HG02885 (cell line): ENCODE measurements at regions not wholly inside any gene's neighbourhood (a gene's known extent, or its start where the extent isn't known, plus 50 kb on each side); places are given as distances from the start of the nearest gene placed in this dataset.

Source experiments
- ATAC-seq: cut with Tn5 transposase; IDR thresholded peaks from one replicate; pipeline ENCODE4 v1.9.1; 2021; ENCODE audit warnings: mild to moderate bottlenecking; ENCODE audit not compliant: unreplicated experiment, poor library complexity

DNA sequence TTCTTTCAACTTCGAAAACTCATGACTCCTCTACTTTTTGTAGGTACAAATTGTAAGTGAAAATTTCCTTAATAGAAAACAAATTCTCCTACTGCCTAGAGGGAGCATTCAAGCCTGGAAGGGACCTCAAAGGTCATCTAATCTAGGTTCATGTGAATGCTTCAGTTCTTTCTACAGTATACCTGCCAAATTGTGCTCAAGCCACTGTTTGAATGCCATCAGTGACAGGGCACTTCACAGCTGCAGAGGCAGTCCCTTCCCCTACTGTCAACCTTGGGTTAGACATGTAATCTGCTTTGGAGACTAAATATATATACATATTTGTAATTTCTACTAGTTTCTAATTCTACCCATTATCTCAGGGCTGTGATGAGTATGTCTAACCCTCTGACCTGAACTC is 681.3 kb upstream of the CDH2 start:
- no peak for ATAC-seq

DNA sequence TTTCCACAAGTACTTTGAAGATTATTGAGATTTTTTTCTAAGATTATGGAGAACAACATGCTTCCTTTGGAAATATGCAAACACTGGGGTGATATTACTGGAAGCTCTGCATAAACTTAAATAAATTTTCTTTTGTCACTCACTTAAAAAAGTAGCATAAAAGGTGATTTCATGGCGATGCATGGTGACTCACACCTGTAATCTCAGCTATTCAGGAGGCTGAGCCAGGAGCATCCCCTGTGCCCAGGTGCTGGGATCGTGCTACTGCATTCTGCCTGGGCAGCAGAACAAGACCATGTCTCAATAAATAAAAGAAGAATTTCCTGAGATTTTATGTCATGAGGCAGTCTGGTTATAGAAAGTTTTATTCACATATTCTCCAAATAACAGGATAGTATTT is 679.1 kb upstream of the CDH2 start:
- no peak for ATAC-seq

DNA sequence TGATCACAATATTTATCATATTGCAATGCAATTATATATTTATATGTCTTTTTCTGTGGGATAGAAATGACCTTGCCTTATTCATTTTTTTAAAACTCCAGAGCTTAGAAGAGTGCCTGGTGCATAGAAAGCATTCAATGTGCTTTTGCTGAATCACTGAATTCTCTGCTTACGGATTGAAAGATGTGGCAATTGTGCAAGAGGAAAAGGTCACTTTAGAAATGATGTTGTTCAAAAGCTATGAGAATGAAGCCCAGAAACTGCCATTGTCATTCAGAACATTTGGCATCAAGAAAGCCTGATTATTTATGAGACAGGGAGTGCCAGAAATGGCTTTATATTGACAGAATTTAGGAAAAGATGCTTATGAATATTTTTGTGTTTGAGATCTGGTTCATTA is 678.6 kb upstream of the CDH2 start:
- ATAC-seq = no peak

DNA sequence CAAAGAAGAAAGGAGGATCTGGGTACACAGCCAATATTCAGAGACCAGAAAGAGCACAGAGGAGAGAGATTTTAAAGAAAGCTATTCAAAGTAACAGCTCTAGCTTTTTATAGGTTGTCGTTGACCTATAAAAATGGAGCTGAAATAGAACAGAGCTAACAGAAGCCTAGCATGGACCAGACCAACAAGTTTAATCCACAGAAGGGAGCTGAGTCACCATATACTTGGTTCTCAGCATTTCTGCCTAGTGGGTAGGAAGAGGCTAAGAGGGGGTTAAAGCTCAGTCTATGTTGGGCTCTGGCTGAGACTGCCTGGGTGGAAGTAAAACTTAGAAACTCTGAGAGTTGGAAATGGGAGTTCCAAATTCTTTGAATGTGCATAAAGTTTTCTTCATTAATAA is 678.0 kb upstream of the CDH2 start:
- no peak for ATAC-seq

GRCh38 chr18:28846958-28847357 is 670.0 kb upstream of the CDH2 start:
- ATAC-seq = no peak

DNA sequence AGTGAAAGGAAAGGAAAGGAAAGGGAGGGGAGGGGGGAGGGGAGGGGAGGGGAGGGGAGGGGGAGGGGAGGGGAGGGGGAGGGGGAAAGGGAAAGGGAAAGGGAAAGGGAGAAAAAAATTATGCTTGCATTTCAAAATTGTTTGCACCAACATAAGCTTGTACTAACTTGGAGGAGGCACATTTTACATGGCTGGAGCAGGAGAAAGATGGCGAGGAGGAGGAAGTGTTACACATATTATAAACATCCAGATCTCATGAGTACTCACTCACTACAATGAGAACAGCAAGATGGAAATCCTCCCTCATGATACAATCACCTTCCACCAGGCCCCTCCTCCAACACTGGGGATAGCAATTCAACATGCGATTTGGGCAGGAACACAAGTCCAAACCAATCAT is 660.2 kb upstream of the CDH2 start:
- ATAC-seq = no peak

- ATAC-seq = no peak
These were observed 658.0 kb upstream of the CDH2 start for GRCh38 chr18:28834889-28835288.

GRCh38 chr18:28831908-28832307 is 655.0 kb upstream of the CDH2 start:
- no peak for ATAC-seq

- no peak for ATAC-seq
These were observed 654.5 kb upstream of the CDH2 start for GRCh38 chr18:28831476-28831875.

- ATAC-seq = no peak
These were observed 649.2 kb upstream of the CDH2 start for GRCh38 chr18:28826107-28826506.

GRCh38 chr18:28824183-28824574 is 647.2 kb upstream of the CDH2 start:
- ATAC-seq = no peak

DNA sequence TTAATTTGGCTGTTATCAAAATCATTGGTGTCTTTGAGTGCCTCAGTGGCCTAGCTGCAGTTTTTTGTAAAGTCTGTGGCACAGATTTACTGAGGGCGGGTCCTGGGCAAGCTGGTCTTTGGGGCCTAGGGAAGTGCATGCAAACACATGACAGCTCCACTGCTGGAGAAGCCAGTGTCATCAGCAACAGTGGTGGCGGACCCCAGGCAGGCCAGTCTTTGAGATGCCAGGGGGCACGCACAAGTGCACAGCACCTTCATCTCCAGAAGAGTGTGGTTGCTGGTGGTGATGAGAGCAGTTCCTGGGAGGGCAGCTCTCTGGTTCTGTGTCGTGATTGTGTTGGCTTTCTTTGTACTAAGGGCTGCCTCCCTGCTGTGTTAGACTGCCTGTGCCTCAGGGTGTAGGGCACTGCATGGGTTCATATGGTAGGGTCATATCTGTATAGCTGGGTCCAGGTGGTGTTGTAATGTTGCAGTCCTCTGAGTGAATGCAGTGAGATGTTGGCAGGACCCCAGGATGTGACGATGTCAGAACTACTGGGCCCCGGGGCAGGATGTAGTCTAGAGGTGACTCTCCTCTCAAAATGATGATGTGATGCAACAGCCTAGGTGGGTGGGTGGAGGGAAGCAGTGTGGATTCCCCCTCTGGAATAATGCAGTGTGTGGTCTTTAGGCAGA is 646.7 kb upstream of the CDH2 start:
- ATAC-seq = no peak

- no peak for ATAC-seq
These were observed 643.4 kb upstream of the CDH2 start for GRCh38 chr18:28820353-28820752.

GRCh38 chr18:28816155-28816554 is 639.2 kb upstream of the CDH2 start:
- no peak for ATAC-seq

- ATAC-seq = no peak
These were observed 637.4 kb upstream of the CDH2 start for GRCh38 chr18:28814365-28814764.

- ATAC-seq = no peak
These were observed 631.4 kb upstream of the CDH2 start for GRCh38 chr18:28808373-28808772.

- no peak for ATAC-seq
These were observed 628.6 kb upstream of the CDH2 start for GRCh38 chr18:28805491-28805890.

DNA sequence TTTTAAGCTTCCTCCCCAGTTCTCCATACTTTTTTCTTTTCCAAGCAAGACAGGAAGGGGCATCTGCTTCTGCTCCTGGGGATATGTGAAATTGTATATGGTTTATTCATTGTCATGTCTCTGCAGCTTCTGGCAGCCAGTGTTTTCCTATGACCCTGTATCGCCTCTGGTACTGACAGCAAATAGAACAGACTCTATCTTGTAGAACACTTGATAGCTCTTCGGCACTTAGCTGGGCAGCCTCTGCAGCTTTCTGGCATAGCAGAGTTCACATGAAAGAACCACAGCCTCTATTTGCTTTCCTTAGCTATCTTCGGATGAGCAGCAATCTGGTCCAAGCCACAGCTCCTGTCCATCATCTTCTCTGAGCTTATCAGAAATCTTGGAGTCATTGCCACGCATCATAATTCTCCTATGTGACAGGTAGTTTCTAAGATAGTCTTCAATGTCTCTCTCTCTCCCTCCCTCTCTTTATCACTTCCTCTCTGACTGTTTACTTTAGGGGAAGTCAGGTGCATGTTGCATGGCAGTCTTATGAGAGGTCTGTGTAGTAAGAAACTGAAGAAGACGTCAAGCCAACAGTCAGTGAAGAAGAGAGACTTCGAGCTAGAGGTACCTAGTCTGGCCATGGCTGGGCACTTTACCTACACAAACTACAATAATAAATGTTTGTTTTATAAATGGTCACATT is 627.7 kb upstream of the CDH2 start:
- ATAC-seq = no peak

- no peak for ATAC-seq
These were observed 625.6 kb upstream of the CDH2 start for GRCh38 chr18:28802546-28802945.

- no peak for ATAC-seq
These were observed 624.9 kb upstream of the CDH2 start for GRCh38 chr18:28801876-28802275.

- ATAC-seq = no peak
These were observed 617.7 kb upstream of the CDH2 start for GRCh38 chr18:28794459-28795245.
